HG03354 (cell line): ENCODE measurements at regions not wholly inside any gene's neighbourhood (a gene's known extent, or its start where the extent isn't known, plus 50 kb on each side); places are given as distances from the start of the nearest gene placed in this dataset.
"Not testable (repeated sequence)": the region's sequence is repeated elsewhere in the genome, so short reads cannot be mapped to it uniquely, and the experiment has no call there.

Experiments
- ATAC-seq: cut with Tn5 transposase; IDR thresholded peaks from one replicate; pipeline ENCODE4 v1.9.1; 2021; ENCODE audit warnings: mild to moderate bottlenecking; ENCODE audit not compliant: unreplicated experiment, poor library complexity, severe bottlenecking

DNA sequence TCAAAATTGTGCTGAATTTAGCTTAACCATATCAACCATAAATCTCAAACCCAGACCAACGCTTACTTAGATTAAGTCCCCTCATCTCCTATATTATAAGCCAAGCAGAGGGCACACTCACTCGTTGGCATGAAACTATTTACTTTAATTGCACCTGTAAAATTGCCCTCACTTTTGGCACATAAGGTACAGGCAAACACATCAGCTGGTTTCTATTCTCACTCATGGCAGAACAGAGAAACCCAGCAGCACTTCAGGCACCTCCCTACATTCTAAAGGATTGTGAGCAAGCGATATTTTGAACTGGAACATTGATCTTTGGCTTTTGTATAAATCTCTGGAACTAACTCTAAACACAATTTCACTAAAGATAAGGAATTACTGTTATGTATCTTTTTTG lies 845.6 kb upstream of the CDH6 start:
- no peak for ATAC-seq

DNA sequence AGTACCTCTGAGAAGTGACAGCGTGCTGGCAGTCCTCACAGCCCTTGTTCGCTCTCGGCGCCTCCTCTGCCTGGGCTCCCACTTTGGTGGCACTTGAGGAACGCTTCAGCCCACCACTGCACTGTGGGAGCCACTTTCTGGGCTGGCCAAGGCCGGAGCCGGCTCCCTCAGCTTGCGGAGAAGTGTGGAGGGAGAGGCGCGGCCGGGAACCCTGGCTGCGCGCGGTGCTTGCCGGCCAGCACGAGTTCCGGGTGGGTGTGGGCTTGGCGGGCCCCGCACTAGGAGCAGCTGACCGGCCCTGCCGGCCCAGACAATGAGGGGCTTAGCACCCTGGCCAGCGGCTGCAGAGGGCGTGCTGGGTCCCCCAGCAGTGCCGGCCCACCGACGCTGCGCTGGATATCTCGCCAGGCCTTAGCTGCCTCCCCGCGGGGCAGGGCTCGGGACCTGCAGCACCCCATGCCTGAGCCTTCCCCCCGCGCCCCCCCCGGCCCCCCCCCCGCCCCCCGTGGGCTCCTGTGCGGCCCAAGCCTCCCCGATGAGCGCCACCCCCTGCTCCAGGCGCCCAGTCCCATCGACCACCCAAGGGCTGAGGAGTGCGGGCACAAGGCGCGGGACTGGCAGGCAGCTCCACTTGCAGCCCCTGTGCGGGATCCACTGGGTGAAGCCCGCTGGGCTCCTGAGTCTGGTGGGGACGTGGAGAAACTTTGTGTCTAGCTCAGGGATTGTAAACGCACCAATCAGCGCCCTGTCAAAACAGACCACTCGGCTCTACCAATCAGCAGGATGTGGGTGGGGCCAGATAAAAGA lies 847.7 kb upstream of the CDH6 start:
- ATAC-seq, result not testable (repeated sequence)

DNA sequence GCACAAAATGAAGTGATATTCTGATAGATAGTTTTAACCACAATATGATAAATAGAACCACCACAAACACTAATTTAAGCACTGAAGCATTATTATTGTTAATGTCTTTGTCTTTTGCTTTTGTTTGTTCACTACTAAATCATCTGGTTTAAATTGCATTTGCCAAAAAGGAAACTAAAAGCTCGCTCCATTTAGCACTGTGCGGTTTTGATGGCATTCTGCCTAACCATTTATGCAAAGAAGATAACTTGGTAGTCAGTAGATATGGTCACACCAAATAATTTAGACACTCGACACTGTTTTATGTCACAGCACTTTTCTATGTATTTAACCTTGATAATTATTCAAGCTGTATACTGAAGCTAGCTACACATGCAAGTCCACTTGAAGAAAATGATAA lies 849.8 kb upstream of the CDH6 start:
- ATAC-seq, result no peak

DNA sequence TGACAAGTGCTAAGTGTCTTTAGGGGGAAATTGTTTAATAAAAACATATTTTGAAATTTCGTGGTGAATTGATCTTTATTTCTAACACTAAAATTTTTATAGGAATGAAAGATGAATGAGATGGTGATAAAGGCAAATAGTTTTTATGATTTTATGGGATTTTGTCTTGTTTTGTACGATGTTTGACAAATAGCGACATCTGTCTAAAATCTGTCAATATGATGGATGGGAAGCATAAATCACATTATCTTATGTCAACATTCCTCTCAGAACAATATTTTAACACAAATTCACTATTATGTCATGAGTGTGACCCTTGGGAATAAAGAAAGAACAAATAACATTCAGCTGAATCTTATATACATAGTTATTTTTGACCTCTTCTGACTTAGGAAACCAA lies 852.0 kb upstream of the CDH6 start:
- ATAC-seq, result no peak

DNA sequence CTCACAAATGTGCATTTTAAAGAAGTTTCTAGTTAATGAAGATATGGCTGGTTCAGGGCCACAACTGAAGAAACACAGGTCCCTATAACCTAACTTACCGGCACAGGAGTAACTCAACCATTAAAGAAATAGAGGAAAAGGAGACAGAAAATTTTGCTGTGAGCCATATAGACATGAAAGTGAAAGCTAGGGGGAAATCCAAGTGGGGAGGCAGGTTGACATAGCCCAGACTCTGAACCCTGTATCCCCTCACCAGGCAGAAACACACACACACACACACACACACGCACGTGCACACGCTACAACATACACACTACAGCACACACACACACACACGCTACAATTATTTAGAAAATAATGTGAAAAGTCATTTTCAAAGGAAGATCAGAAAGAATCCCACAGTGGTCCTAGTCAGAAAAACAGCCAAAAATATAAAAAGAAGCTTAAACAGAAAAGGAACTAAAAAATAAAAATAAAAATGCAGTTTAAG lies 856.4 kb upstream of the CDH6 start:
- no peak for ATAC-seq

DNA sequence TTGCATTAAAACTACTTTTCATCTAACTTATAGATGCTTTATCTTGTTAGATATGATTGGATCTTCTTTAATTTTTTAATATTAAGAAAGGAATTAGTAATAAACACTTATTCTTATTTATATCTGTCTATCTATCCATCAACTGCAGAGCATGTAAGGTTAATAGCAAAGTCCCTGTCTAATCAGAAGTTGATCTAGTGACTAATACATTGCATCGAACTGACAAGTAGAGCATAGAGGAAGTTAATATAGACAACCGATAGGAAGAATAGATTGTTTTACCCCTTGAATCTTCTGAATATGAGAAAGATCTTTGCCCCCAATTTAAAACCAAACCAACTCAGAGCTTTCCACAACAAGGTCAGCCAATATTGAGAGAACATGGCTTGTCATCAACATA lies 862.0 kb upstream of the CDH6 start:
- ATAC-seq, result no peak

DNA sequence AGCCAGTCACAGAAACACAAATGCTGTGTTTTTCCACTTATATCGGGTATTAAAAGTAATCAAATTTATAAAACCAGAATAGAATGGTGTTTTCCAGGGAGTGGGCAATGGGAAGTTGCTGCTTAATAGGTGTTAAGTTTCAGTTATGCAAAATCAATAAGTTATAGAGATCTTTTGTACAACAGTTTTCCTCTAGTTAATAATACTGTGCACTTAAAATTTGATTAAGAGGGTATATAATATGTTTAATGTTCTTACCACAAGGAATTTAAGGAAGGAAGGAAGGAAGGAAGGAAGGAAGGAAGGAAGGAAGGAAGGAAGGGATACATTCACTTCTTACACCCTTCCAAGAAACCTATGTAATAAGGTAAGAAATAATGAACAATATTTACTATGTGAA lies 867.7 kb upstream of the CDH6 start:
- no peak for ATAC-seq

DNA sequence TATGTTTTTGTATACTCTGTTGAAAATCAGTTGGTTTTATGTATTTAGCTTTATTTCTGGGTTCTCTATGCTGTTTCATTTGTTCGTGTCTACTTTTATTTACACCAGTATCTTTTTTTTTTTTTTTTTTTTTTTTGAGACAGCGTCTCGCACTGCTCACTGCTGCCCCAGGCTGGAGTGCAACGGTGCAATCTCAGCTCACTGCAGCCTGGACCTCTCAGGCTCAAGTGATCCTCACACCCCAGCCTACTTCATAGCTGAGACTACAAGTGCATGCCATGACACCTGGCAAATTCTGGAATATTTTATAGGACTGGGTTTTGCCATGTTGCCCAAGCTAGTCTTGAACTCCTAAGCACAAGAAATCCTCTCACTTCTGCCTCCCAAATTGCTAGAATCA lies 869.4 kb upstream of the CDH6 start:
- no peak for ATAC-seq

DNA sequence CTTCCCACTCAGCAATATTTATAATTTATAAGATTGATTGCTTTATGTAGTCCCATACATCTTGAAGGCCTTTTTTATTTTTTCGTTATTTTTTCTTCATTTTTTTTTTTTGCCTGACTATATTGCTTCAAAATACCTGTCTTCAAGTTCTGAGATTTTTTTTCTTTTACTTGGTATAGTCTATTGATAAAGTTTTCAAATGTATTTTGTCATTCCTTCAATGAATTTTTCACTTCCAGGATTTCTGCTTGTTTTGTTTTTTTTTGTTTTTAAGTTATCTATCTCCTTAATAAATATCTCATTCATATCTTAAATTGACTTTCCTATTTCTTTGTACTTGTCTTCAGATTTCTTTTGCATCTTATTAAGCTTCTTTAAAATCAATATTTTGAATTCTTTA lies 905.6 kb upstream of the CDH6 start:
- ATAC-seq, result no peak

DNA sequence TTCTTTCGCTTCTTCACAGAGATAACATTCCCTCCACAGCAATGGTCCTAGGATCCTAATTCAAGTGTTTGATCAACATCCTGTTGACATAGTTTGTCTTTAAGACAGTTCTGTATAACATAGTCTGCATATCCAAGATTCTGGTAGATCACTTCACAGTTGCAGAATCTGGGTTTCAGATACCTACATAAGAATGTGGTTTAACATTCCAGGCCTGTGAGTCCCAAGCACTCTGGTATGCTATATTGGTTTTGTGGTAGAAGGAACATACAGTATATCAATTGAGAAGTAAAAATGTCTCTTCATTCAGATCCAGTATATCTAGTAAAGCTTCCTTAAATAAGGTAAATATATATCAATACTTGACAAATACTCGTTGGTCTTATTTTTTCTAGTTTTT lies 914.2 kb upstream of the CDH6 start:
- ATAC-seq, result no peak

DNA sequence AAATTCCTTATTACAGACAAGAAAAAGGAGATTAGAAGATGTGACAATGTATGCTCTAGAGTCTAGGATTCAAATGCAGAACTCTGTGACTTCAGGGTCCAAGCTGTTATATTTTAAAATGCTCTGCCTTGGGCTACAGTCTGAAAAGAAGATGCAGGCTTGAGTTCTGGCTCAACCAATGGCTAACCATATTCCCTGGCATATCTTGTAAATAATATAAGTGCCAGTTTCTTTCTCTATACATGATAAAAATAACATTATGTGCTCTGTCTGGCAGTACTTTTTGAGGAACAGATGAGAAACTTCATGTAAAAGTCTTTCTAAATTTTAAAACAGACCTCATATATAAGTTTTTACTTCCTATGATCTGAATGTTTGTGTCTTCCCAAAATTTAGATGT lies 926.5 kb upstream of the CDH6 start:
- ATAC-seq, result no peak

DNA sequence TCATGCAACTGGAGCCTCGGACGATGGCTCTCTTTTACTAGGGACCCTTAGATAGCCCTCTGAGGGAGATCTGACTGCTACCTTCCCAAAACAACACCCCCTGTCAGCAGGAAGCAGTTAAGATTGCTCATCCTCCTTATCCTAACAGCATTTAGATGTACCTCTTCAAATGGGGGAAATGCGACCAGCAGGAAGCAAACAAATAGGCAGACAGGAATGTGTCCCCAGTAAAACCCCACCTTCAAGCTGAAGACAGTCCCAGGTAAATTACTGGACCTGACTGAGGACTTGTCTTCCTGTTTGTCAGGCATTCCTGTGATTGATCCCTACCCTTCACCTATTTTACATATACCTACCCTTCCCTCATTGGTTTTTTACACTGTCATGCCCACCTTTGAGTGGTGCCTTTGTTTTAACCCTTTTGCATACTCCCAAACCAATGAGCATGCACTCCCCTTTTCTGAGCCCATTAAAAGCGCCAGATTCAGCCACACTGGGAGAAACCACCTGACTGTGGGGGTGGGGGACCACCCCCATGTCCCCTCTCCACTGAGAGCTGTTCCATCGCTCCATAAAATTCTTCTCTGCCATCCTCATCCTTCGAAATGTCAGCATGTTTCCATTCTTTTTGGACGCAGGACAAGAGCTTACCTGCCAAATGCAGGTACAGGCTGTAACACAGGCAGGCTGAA lies 954.0 kb upstream of the CDH6 start:
- no peak for ATAC-seq

DNA sequence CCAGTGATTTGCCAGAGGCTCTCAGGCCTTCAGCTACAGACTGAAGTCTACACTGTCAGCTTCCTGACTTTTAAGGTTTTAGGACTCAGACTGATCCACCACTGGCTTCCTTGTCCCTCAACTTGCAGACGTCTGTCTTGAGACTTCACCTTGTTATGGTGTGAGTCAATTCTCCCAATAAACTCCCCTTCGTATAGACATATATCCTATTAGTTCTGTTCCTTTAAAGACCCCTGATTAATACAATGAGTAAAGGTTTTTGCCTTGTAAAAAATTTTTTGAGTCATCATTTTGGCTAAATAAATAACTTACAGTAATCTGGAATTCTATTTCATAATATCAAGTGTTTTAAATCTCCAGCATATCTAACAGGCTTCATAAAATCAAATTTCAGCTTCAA lies 956.3 kb upstream of the CDH6 start:
- ATAC-seq, result no peak

DNA sequence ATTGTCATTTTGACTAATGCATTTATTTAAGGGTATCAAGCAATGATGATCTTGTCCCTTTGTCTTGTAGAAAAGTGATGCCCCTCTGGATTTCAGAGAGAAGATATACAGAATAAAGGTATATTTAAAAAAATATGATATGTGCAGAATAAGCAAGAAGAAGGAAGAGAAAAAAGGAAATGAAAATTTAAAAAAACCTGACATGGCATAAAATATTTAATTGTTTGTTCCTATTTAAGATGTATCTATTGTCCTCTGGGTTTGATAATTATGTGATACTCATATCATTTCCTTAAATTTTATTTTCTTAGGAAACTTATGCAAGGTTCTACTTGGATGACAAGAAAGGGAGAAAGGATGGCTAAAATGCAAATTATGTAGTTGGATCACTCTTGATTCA lies 983.7 kb upstream of the CDH6 start:
- ATAC-seq, result no peak

DNA sequence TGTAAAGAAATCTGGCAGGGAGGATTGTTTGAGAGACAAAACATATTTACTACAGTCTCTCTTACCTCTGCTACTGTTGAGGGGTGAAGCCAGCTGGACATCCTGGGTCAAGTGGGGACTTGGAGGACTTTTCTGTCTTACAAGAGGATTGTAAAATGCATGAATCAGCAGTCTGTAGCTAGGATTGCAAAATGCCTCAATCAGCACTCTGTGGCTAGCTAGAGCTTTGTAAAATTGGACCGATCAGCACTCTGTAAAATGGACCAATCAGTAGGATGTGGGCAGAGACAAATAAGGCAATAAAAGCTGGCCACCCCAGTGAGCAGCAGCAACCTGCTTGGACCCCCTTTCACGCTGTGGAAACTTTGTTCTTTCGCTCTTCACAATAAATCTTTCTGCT lies 995.8 kb upstream of the CDH6 start:
- no peak for ATAC-seq

DNA sequence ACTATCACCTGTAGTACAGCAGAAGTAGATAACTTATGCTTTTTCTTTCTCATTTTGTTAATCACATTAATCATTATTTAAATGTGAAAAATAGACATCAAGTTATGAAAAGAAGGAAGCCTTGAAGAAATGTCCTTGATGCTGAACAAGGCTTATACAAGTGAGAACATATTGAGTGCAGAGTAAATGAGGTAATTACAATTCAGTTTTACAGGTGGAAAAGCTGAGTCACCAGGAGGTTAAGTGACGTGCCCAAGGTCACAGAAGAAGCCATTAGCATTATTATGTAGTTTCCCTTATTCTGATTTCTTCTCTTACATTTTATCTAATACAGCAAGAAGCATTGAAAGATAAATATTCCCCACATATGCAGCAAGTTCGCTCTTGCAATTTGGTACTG lies 998.5 kb upstream of the CDH6 start:
- ATAC-seq, result no peak

DNA sequence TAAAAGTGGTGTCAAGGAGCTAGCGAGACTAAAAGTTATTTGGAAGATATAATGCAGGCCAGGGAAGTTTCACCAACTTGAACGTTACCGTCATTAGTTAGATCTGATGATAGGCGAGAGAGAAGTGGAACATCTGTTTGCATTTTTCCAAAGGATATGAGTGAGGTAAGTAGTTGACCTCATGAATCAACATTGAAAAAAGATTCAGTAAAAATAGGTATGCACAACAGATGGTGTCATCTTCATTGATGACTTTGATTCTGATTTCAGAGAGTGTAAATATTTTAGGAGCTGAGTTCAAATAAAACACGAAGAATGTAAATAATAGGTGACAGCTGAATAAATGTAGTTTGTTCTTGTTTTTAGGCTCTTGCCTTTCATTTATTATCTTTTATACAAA lies 998.9 kb upstream of the CDH6 start:
- ATAC-seq, result no peak

DNA sequence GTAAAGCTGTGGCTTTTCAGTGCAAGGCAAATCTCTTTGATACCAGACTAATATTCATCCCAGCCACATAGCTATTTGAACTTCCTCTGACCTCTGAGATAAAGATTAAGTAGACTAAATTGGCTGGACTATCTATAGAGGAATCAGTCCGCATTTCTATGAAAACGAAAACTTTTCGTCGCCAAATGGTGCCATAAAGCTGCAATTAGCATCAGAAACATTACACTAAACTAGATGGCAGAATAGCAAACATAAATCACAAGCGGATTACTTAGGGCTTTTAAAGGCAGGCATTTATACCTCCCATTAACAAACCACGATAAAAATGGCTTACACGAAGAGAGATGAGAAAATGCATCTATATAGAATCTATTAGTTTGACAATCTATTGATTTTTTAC lies 1009.7 kb upstream of the CDH6 start:
- no peak for ATAC-seq

DNA sequence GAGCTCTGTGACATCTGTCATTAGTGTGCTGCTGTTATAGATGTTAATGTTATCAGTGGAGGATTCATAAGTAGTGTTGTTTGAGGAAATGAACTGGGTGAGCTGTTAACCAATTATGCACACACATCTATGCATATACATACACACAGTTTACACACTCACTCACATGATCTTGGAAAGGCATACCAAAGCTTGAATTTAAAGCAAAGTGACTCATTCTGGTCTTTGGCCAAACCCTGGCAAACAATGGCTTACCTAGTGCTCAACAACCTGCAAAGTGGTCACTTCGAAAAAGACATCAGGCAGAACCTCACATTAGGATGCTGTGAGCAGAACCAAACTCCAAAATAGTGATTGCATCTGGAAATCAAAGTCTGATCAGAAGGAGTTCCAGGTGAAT lies 1037.3 kb upstream of the CDH6 start:
- ATAC-seq, result no peak

DNA sequence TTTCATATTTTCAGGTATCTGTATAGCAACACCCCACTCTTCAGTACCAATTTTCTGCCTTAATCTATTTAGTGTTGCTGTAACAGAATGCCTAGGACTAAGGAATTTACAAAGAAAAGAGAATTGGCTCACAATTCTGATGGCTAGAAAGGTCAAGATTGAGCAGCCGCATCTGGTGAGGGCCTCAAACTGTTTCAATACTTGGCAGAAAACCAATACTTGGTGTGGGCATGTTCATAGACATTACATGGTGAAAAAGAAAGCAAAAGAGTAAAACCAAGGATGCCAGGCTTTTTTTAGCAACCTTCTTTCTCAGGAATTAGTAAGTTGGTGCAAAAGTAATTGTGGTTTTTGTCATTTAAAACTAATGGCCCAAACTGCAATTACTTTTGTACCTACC lies 1041.1 kb upstream of the CDH6 start:
- no peak for ATAC-seq

DNA sequence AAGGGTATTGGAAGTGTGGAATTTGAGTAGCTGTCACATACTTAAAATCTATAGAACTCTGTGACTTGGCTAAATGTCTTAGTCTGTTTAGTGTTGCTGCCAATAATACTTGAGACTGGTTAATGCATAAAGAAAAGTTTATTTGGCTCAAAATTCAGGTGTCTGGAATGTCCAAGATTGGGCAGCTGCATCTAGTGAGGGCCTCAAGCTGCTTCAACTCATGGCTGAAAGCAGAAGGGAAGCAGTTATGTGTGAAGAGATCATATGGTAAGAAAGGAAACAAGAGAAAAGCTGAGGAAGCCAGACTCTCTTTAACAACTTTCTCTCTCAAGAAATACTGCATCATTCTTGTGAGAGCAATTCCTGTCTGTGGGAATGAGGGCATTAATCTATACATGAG lies 1043.3 kb upstream of the CDH6 start:
- ATAC-seq, result no peak
